Activated CD8-positive, alpha-beta memory T cell treated with anti-CD3 and anti-CD28 coated beads, Interleukin-2, amount 10 ng/mL, durations not matched to agents 7 days and 5 days (primary cell): ENCODE measurements at regions not wholly inside any gene's neighbourhood (a gene's known extent, or its start where the extent isn't known, plus 50 kb on each side); places are given as distances from the start of the nearest gene placed in this dataset.
"Not testable (repeated sequence)": the region's sequence is repeated elsewhere in the genome, so short reads cannot be mapped to it uniquely, and the experiment has no call there.

Source experiments
- ATAC-seq: fragments of 150-1000 bp; cut with Tn5 transposase; one replicate; pipeline ENCODE4 v1.10.0; 2021; ENCODE audit warnings: moderate library complexity
- CTCF ChIA-PET: fragments of 350-600 bp; sonication (Branson Sonifier 250); formaldehyde crosslinking; loops from one replicate; lab custom pipeline; 2021; ENCODE audit warnings: antibody characterized with exemption; lab: Charles Lee
- DNase-seq: peaks from one replicate; pipeline ENCODE4 v3.0.0-alpha.2; 2020
- H3K27ac Mint-ChIP-seq: one replicate; pipeline ENCODE4 v1.8.0; 2021; ENCODE audit warnings: mild to moderate bottlenecking, mixed read lengths
- H3K27me3 Mint-ChIP-seq: one replicate; pipeline ENCODE4 v1.8.0; 2021; ENCODE audit warnings: mixed read lengths
- H3K36me3 Mint-ChIP-seq: one replicate; pipeline ENCODE4 v1.8.0; 2021; ENCODE audit warnings: mild to moderate bottlenecking, mixed read lengths
- H3K4me1 Mint-ChIP-seq: one replicate; pipeline ENCODE4 v1.8.0; 2021; ENCODE audit warnings: mixed read lengths
- H3K4me3 Mint-ChIP-seq: one replicate; pipeline ENCODE4 v1.8.0; 2021; ENCODE audit warnings: mild to moderate bottlenecking, moderate library complexity, mixed read lengths
- H3K9me3 Mint-ChIP-seq: one replicate; pipeline ENCODE4 v1.8.0; 2022; ENCODE audit warnings: low read depth, mixed read lengths

DNA sequence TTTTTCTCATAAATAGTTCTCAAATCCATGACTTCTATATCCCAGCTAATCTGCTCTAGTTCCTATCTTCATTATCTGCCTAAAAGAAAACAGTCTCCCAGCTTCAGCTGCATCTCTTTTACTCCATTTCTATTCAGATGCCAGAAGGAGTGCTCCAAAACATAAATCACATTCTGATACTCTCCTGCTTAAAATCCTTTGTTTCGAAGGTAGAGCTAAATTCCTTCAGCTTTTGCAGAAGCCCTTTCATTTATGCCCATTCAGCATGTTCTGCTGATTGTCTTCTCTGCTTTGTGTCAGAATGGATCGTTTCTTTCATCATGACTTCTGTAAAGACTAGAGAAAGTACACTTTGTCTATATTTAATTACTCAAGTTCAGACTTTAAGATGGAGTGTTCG is 440.1 kb upstream of the SMIM31 start:
- Mint-ChIP-seq H3K27ac (no peak overlapping the region), H3K27me3 (no peaks in the 10 kb centered on the region), H3K4me3 (no peak overlapping the region), H3K4me1 (no peaks in the 10 kb centered on the region), H3K36me3 (no peaks in the 10 kb centered on the region), H3K9me3 (peaks cover 2% of the 10 kb centered on the region)
- ATAC-seq (no peak), DNase-seq (no peak)
- CTCF ChIA-PET: no interaction called here

- Mint-ChIP-seq H3K36me3 (no peaks in the 10 kb centered on the region), H3K4me3 (no peak overlapping the region), H3K9me3 (no peaks in the 10 kb centered on the region), H3K4me1 (no peaks in the 10 kb centered on the region), H3K27me3 (no peaks in the 10 kb centered on the region), H3K27ac (no peak overlapping the region)
- CTCF ChIA-PET: no interaction called here
- DNase-seq (no peak), ATAC-seq (no peak)
These were observed 435.6 kb upstream of the SMIM31 start for GRCh38 chr4:164318350-164318749.

DNA sequence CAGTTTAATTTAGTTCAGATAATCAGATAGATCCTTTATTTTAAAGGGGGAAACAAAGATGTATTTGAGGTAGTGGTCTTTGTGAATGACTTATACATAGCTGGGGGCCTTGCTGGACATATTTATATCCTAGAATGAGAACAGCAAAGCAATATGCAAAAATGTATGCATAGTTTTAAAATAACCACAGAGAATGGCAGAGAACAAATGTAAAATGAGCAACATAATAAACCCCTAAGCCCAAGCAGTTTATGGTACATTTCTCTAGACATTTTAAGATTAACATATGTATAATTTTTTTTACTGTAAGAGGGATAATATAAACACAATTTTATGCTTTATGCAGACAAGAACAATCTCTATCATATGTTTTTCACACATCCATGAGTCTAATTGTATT is 434.2 kb upstream of the SMIM31 start:
- no peaks in the 10 kb centered on the region for H3K9me3 Mint-ChIP-seq
- CTCF ChIA-PET: interaction anchor here (0.6 kb wide), 1 partner anchor 764 kb away, joined by 3 read pairs; no protein-coding TSS in a partner anchor
- H3K27me3 Mint-ChIP-seq: no peaks in the 10 kb centered on the region
- H3K4me3 Mint-ChIP-seq: no peak overlapping the region
- DNase-seq (no peak), ATAC-seq (no peak)
- H3K36me3 Mint-ChIP-seq: no peaks in the 10 kb centered on the region
- H3K4me1 Mint-ChIP-seq: no peaks in the 10 kb centered on the region
- no peak overlapping the region for H3K27ac Mint-ChIP-seq

DNA sequence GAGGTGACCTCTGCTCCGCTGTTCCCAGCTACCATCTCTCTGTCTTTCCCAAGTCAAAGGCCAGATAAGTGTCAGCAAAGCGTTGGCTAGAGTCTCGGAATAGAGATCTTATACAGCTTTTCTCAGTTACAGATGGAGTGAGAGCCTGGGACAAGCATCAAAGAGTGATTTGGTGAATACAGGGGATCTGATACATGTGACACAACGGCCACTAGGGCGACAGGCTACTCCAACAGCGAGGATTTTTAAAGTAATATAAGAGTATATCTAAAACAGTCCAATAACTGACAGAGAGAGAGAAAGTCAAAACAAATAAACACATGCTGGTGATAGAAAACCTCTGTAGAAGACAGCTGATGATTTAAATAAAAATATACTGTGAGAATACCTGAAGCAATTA is 433.1 kb upstream of the SMIM31 start:
- Mint-ChIP-seq H3K4me3 (no peak overlapping the region), H3K27ac (no peak overlapping the region), H3K4me1 (no peaks in the 10 kb centered on the region), H3K36me3 (no peaks in the 10 kb centered on the region), H3K9me3 (no peaks in the 10 kb centered on the region), H3K27me3 (no peaks in the 10 kb centered on the region)
- CTCF ChIA-PET: no interaction called here
- ATAC-seq (no peak), DNase-seq (no peak)

GRCh38 chr4:164326056-164326455 is 427.9 kb upstream of the SMIM31 start:
- CTCF ChIA-PET: no interaction called here
- Mint-ChIP-seq H3K4me1 (no peaks in the 10 kb centered on the region), H3K27ac (no peak overlapping the region), H3K36me3 (no peaks in the 10 kb centered on the region), H3K27me3 (no peaks in the 10 kb centered on the region), H3K4me3 (no peak overlapping the region), H3K9me3 (no peaks in the 10 kb centered on the region)
- ATAC-seq (no peak), DNase-seq (no peak)

DNA sequence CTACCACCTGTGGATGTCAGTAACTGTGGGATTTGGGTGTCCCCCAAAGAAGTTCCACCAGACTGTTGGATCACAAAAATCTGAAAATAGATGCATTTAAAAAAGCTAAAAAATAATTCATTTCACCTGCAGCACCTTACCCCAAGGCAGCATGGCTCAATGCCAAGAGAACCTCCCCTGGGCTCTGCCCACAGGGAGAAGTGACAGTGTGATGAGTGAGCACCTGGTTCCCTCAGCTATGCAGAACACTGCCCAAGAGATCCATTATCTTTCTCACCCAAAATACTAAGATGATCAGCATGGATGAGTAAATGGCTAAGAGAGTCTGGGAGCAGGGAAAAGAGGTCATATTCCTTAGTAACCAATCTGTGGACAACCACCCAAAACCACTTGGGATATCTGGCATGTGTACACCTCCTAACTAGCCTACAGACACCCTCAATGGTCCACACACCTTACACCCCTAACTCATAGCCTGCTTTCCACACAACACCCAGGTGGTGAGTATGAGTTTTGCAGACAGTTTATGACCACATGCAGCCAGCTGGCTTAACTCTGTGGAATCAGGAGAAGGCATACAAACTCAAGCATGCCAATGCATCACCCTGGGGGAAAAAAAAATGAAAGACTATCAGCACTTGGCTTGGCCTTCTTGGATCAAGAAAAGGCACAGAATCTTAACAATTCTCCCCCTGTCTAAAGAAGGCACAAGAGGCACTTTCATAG is 416.5 kb upstream of the SMIM31 start:
- Mint-ChIP-seq H3K27ac (no peak overlapping the region), H3K4me1 (no peaks in the 10 kb centered on the region), H3K27me3 (no peaks in the 10 kb centered on the region), H3K9me3 (peaks cover 5% of the 10 kb centered on the region), H3K36me3 (no peaks in the 10 kb centered on the region), H3K4me3 (no peak overlapping the region)
- DNase-seq (no peak), ATAC-seq (no peak)
- CTCF ChIA-PET: no interaction called here

DNA sequence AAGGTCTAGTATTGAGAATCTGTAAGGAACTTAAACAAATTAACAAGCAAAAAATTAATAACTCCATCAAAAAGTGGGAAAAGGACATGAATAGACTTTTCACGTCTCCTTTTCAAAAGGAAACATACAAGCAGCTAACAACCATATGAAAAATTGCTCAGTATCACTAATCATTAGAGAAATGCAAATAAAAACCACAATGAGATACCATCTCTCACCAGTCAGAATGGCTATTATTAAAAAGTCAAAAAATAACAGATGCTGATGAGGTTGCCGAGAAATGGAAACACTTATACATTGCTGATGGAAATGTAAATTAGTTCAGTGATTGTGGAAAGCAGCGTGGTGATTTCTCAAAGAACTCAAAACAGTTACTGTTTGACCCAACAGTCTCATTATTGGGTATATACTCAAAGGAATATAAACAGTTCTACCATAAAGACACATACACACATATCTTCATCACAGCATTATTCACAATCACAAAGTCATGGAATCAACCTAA is 410.4 kb upstream of the SMIM31 start:
- Mint-ChIP-seq H3K27ac (no peak overlapping the region), H3K4me3 (no peak overlapping the region), H3K9me3 (peaks cover 2% of the 10 kb centered on the region), H3K4me1 (no peaks in the 10 kb centered on the region), H3K27me3 (no peaks in the 10 kb centered on the region), H3K36me3 (no peaks in the 10 kb centered on the region)
- ATAC-seq (no peak), DNase-seq (no peak)
- CTCF ChIA-PET: no interaction called here

DNA sequence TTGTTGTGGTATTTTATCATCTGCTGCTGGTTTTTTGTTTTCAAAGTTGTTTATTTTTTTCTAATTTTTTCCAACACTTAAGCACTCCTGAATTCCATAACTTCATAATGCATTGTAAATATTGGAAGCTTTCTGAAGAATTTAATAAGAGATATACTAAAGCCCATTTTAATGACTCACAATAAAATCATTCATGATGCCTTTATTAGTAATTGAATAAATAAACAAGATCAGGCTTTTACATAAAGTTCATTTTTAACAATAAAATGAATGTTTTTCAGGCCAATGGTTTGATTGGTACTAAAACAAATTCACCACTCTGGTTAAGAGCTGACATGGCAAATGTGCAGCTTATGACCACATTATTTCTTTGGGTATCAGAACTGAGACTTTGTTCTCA is 408.2 kb upstream of the SMIM31 start:
- CTCF ChIA-PET: no interaction called here
- Mint-ChIP-seq H3K36me3 (no peaks in the 10 kb centered on the region), H3K27me3 (no peaks in the 10 kb centered on the region), H3K9me3 (peaks cover 2% of the 10 kb centered on the region), H3K4me1 (no peaks in the 10 kb centered on the region), H3K4me3 (no peak overlapping the region), H3K27ac (no peak overlapping the region)
- no peak for ATAC-seq
- no peak for DNase-seq

GRCh38 chr4:164350061-164350460 is 403.9 kb upstream of the SMIM31 start:
- DNase-seq (no peak), ATAC-seq (no peak)
- peaks cover 2% of the 10 kb centered on the region for H3K9me3 Mint-ChIP-seq
- CTCF ChIA-PET: no interaction called here
- no peak overlapping the region for H3K4me3 Mint-ChIP-seq
- no peaks in the 10 kb centered on the region for H3K36me3 Mint-ChIP-seq
- H3K27me3 Mint-ChIP-seq: no peaks in the 10 kb centered on the region
- no peaks in the 10 kb centered on the region for H3K4me1 Mint-ChIP-seq
- no peak overlapping the region for H3K27ac Mint-ChIP-seq

GRCh38 chr4:164350716-164351115 is 403.2 kb upstream of the SMIM31 start:
- CTCF ChIA-PET, H3K27me3 Mint-ChIP-seq, H3K4me3 Mint-ChIP-seq, H3K9me3 Mint-ChIP-seq, ATAC-seq, H3K36me3 Mint-ChIP-seq, H3K4me1 Mint-ChIP-seq, H3K27ac Mint-ChIP-seq, DNase-seq: not testable (repeated sequence)

- Mint-ChIP-seq H3K9me3 (no peaks in the 10 kb centered on the region), H3K36me3 (no peaks in the 10 kb centered on the region), H3K4me3 (no peak overlapping the region), H3K27me3 (no peaks in the 10 kb centered on the region), H3K4me1 (no peaks in the 10 kb centered on the region), H3K27ac (no peak overlapping the region)
- ATAC-seq: no peak
- CTCF ChIA-PET: no interaction called here
- no peak for DNase-seq
These were observed 396.0 kb upstream of the SMIM31 start for GRCh38 chr4:164357957-164358356.

- H3K4me1 Mint-ChIP-seq: no peaks in the 10 kb centered on the region
- H3K27ac Mint-ChIP-seq: no peak overlapping the region
- H3K4me3 Mint-ChIP-seq: no peak overlapping the region
- DNase-seq: no peak
- CTCF ChIA-PET: no interaction called here
- H3K9me3 Mint-ChIP-seq: no peaks in the 10 kb centered on the region
- ATAC-seq: no peak
- H3K27me3 Mint-ChIP-seq: no peaks in the 10 kb centered on the region
- H3K36me3 Mint-ChIP-seq: no peaks in the 10 kb centered on the region
These were observed 395.5 kb upstream of the SMIM31 start for GRCh38 chr4:164358400-164358799.

- CTCF ChIA-PET: no interaction called here
- Mint-ChIP-seq H3K4me1 (no peaks in the 10 kb centered on the region), H3K36me3 (no peaks in the 10 kb centered on the region), H3K4me3 (no peak overlapping the region), H3K27me3 (no peaks in the 10 kb centered on the region), H3K27ac (no peak overlapping the region), H3K9me3 (no peaks in the 10 kb centered on the region)
- no peak for DNase-seq
- no peak for ATAC-seq
These were observed 394.1 kb upstream of the SMIM31 start for GRCh38 chr4:164359881-164360280.

GRCh38 chr4:164368894-164369293 is 385.0 kb upstream of the SMIM31 start:
- Mint-ChIP-seq H3K4me1 (no peaks in the 10 kb centered on the region), H3K27ac (no peak overlapping the region), H3K27me3 (no peaks in the 10 kb centered on the region), H3K4me3 (no peak overlapping the region), H3K36me3 (no peaks in the 10 kb centered on the region), H3K9me3 (peaks cover 2% of the 10 kb centered on the region)
- DNase-seq (no peak), ATAC-seq (no peak)
- CTCF ChIA-PET: no interaction called here
